ENCODE measurements at regions not wholly inside any gene's neighbourhood (a gene's known extent, or its start where the extent isn't known, plus 50 kb on each side); places are given as distances from the start of the nearest gene placed in this dataset.

DNA sequence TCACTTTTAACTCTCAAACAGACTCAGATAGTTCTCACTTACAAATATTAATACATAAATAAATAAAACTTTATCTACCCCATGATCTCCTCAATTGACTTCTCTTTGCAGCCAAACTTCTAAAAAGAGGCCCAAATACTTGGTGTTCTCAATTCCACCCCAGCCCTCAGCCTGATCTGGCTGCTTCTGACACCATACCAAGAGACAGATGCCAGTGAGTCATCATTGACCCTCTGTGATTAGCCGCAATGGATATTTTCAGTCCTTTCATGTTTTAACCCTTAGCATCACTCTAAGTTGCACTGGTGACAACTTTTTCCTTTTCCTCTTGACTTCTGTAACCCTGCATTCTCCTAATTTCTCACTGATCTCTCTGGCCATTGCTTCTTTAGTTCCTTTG, 184.1 kb upstream of the ARHGAP20 start:
- H3K4me1 ChIP-seq (ENCODE audit: control insufficient read depth, insufficient read depth, low read length), result no peaks in the 10 kb centered on the region
- H3K27ac ChIP-seq (ENCODE audit: control insufficient read depth, insufficient read depth), result no peak overlapping the region
- no TSS peak for BruUV-seq (replicated peaks)
- ATAC-seq, result no peak
- FAIRE-seq, result no peak
- no peak for DNase-seq (ENCODE audit: low read depth, low spot score)
- no peaks in the 10 kb centered on the region; a peak in 1 of 4 replicates for H3K27me3 ChIP-seq (replicated peaks in 1 of 2; ENCODE audit: control insufficient read depth in 2 of 2, insufficient read depth in 2 of 2, low read length in 1 of 2)
- H3K4me3 ChIP-seq, result no peak overlapping the region
- intact Hi-C loops (cut with micrococcal nuclease; ENCODE audit: unreplicated experiment) (no loop called here), in situ Hi-C loops (cut with MboI) (no loop called here)
- CTCF ChIA-PET, result no interaction called here
- H3K4me2 ChIP-seq (ENCODE audit: control insufficient read depth, insufficient read depth), result no peak overlapping the region
- TF ChIP-seq NRF1 (conservative IDR thresholded peaks at IDR 0.05; ENCODE audit: low read depth, low read length) (no peak), CHD2 (IDR thresholded peaks at IDR 0.05; ENCODE audit: borderline replicate concordance, low read depth, low read length) (no peak), WRNIP1 (IDR thresholded peaks at IDR 0.05; ENCODE audit: borderline replicate concordance, low read depth, low read length) (no peak), CBFB (IDR thresholded peaks at IDR 0.05; ENCODE audit: low read depth) (no peak), YBX1 (IDR thresholded peaks at IDR 0.05) (no peak), ZZZ3 (IDR thresholded peaks at IDR 0.05; ENCODE audit: control insufficient read depth, insufficient read length, low read depth) (no peak)
- TF ChIP-seq, protein P1, sequence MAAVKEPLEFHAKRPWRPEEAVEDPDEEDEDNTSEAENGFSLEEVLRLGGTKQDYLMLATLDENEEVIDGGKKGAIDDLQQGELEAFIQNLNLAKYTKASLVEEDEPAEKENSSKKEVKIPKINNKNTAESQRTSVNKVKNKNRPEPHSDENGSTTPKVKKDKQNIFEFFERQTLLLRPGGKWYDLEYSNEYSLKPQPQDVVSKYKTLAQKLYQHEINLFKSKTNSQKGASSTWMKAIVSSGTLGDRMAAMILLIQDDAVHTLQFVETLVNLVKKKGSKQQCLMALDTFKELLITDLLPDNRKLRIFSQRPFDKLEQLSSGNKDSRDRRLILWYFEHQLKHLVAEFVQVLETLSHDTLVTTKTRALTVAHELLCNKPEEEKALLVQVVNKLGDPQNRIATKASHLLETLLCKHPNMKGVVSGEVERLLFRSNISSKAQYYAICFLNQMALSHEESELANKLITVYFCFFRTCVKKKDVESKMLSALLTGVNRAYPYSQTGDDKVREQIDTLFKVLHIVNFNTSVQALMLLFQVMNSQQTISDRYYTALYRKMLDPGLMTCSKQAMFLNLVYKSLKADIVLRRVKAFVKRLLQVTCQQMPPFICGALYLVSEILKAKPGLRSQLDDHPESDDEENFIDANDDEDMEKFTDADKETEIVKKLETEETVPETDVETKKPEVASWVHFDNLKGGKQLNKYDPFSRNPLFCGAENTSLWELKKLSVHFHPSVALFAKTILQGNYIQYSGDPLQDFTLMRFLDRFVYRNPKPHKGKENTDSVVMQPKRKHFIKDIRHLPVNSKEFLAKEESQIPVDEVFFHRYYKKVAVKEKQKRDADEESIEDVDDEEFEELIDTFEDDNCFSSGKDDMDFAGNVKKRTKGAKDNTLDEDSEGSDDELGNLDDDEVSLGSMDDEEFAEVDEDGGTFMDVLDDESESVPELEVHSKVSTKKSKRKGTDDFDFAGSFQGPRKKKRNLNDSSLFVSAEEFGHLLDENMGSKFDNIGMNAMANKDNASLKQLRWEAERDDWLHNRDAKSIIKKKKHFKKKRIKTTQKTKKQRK (IDR thresholded peaks at IDR 0.05; ENCODE audit: low read depth, low read length), result no peak
- TF ChIP-seq, protein P2, sequence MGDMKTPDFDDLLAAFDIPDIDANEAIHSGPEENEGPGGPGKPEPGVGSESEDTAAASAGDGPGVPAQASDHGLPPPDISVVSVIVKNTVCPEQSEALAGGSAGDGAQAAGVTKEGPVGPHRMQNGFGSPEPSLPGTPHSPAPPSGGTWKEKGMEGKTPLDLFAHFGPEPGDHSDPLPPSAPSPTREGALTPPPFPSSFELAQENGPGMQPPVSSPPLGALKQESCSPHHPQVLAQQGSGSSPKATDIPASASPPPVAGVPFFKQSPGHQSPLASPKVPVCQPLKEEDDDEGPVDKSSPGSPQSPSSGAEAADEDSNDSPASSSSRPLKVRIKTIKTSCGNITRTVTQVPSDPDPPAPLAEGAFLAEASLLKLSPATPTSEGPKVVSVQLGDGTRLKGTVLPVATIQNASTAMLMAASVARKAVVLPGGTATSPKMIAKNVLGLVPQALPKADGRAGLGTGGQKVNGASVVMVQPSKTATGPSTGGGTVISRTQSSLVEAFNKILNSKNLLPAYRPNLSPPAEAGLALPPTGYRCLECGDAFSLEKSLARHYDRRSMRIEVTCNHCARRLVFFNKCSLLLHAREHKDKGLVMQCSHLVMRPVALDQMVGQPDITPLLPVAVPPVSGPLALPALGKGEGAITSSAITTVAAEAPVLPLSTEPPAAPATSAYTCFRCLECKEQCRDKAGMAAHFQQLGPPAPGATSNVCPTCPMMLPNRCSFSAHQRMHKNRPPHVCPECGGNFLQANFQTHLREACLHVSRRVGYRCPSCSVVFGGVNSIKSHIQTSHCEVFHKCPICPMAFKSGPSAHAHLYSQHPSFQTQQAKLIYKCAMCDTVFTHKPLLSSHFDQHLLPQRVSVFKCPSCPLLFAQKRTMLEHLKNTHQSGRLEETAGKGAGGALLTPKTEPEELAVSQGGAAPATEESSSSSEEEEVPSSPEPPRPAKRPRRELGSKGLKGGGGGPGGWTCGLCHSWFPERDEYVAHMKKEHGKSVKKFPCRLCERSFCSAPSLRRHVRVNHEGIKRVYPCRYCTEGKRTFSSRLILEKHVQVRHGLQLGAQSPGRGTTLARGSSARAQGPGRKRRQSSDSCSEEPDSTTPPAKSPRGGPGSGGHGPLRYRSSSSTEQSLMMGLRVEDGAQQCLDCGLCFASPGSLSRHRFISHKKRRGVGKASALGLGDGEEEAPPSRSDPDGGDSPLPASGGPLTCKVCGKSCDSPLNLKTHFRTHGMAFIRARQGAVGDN (IDR thresholded peaks at IDR 0.05), result no peak
- no peak overlapping the region for H2AFZ ChIP-seq (ENCODE audit: control insufficient read depth, low read depth, low read length)
- no peaks in the 10 kb centered on the region for H4K20me1 ChIP-seq (ENCODE audit: control insufficient read depth, insufficient read depth)
- POLR2A ChIA-PET, result no interaction called here
- 100% methylated on average over 1 of the region's 1 CpG for WGBS (ENCODE audit: insufficient coverage, insufficient replicate concordance, low lambda C conversion rate, missing lambda C conversion rate)
- no peaks in the 10 kb centered on the region for H3K79me2 ChIP-seq (ENCODE audit: control insufficient read depth, insufficient read depth, low read length)
- RAD21 ChIA-PET (ENCODE audit: unreplicated experiment), result no interaction called here
- H3K9me3 ChIP-seq (replicated peaks; ENCODE audit: control insufficient read depth, insufficient read depth, low read length), result no peaks in the 10 kb centered on the region
- H3K9ac ChIP-seq (ENCODE audit: control insufficient read depth, insufficient read depth, low read length), result no peak overlapping the region
- SMC1A ChIA-PET (ENCODE audit: uncharacterized antibody, unreplicated experiment), result no interaction called here
- H3K36me3 ChIP-seq (ENCODE audit: control insufficient read depth in 2 of 2, insufficient read depth in 2 of 2, low read length in 1 of 2), result no peaks in the 10 kb centered on the region

Data from GM12878 (cell line).